Activated CD8-positive, alpha-beta memory T cell treated with anti-CD3 and anti-CD28 coated beads, Interleukin-2, amount 10 ng/mL, durations not matched to agents 7 days and 5 days (primary cell): ENCODE measurements at regions not wholly inside any gene's neighbourhood (a gene's known extent, or its start where the extent isn't known, plus 50 kb on each side); places are given as distances from the start of the nearest gene placed in this dataset.
"Not testable (repeated sequence)": the region's sequence is repeated elsewhere in the genome, so short reads cannot be mapped to it uniquely, and the experiment has no call there.

Experiments
- ATAC-seq: fragments of 150-1000 bp; cut with Tn5 transposase; one replicate; pipeline ENCODE4 v1.10.0; 2021; ENCODE audit warnings: moderate library complexity
- CTCF ChIA-PET: fragments of 350-600 bp; sonication (Branson Sonifier 250); formaldehyde crosslinking; loops from one replicate; lab custom pipeline; 2021; ENCODE audit warnings: antibody characterized with exemption; lab: Charles Lee
- DNase-seq: peaks from one replicate; pipeline ENCODE4 v3.0.0-alpha.2; 2020
- H3K27ac Mint-ChIP-seq: one replicate; pipeline ENCODE4 v1.8.0; 2021; ENCODE audit warnings: mild to moderate bottlenecking, mixed read lengths
- H3K27me3 Mint-ChIP-seq: one replicate; pipeline ENCODE4 v1.8.0; 2021; ENCODE audit warnings: mixed read lengths
- H3K36me3 Mint-ChIP-seq: one replicate; pipeline ENCODE4 v1.8.0; 2021; ENCODE audit warnings: mild to moderate bottlenecking, mixed read lengths
- H3K4me1 Mint-ChIP-seq: one replicate; pipeline ENCODE4 v1.8.0; 2021; ENCODE audit warnings: mixed read lengths
- H3K4me3 Mint-ChIP-seq: one replicate; pipeline ENCODE4 v1.8.0; 2021; ENCODE audit warnings: mild to moderate bottlenecking, moderate library complexity, mixed read lengths
- H3K9me3 Mint-ChIP-seq: one replicate; pipeline ENCODE4 v1.8.0; 2022; ENCODE audit warnings: low read depth, mixed read lengths

GRCh38 chr2:111605798-111606197, 278.2 kb downstream of the ANAPC1 start:
- H3K36me3 Mint-ChIP-seq, H3K27ac Mint-ChIP-seq, H3K4me1 Mint-ChIP-seq, CTCF ChIA-PET, ATAC-seq, H3K9me3 Mint-ChIP-seq, DNase-seq, H3K4me3 Mint-ChIP-seq: not testable (repeated sequence)
- peaks cover 15% of the 10 kb centered on the region for H3K27me3 Mint-ChIP-seq

- H3K4me1 Mint-ChIP-seq, DNase-seq, H3K9me3 Mint-ChIP-seq, ATAC-seq, H3K27ac Mint-ChIP-seq, H3K4me3 Mint-ChIP-seq, CTCF ChIA-PET, H3K36me3 Mint-ChIP-seq: not testable (repeated sequence)
- peaks cover 17% of the 10 kb centered on the region for H3K27me3 Mint-ChIP-seq
These were observed 277.4 kb downstream of the ANAPC1 start for GRCh38 chr2:111606632-111607031.

- H3K27me3 Mint-ChIP-seq, DNase-seq, H3K4me1 Mint-ChIP-seq, H3K4me3 Mint-ChIP-seq, CTCF ChIA-PET, H3K27ac Mint-ChIP-seq, H3K36me3 Mint-ChIP-seq, H3K9me3 Mint-ChIP-seq, ATAC-seq: not testable (repeated sequence)
These were observed 274.7 kb downstream of the ANAPC1 start for GRCh38 chr2:111609146-111609844.

- DNase-seq, H3K4me1 Mint-ChIP-seq, ATAC-seq, H3K27ac Mint-ChIP-seq, H3K36me3 Mint-ChIP-seq, H3K4me3 Mint-ChIP-seq, H3K27me3 Mint-ChIP-seq, H3K9me3 Mint-ChIP-seq, CTCF ChIA-PET: not testable (repeated sequence)
These were observed 274.0 kb downstream of the ANAPC1 start for GRCh38 chr2:111610035-111610434.

- no peak for DNase-seq
- no peak for ATAC-seq
- H3K27ac Mint-ChIP-seq: no peak overlapping the region
- peaks cover 48% of the 10 kb centered on the region for H3K27me3 Mint-ChIP-seq
- no peaks in the 10 kb centered on the region for H3K9me3 Mint-ChIP-seq
- CTCF ChIA-PET: no interaction called here
- H3K4me1 Mint-ChIP-seq: peaks cover 3% of the 10 kb centered on the region
- no peak overlapping the region for H3K4me3 Mint-ChIP-seq
- no peaks in the 10 kb centered on the region for H3K36me3 Mint-ChIP-seq
These were observed 267.3 kb downstream of the ANAPC1 start for GRCh38 chr2:111616651-111617218.

- H3K4me1 Mint-ChIP-seq: peaks cover 3% of the 10 kb centered on the region
- peaks cover 47% of the 10 kb centered on the region for H3K27me3 Mint-ChIP-seq
- no peak for ATAC-seq
- no peaks in the 10 kb centered on the region for H3K36me3 Mint-ChIP-seq
- no peak overlapping the region for H3K27ac Mint-ChIP-seq
- CTCF ChIA-PET: no interaction called here
- DNase-seq: no peak
- no peaks in the 10 kb centered on the region for H3K9me3 Mint-ChIP-seq
- no peak overlapping the region for H3K4me3 Mint-ChIP-seq
These were observed 266.4 kb downstream of the ANAPC1 start for GRCh38 chr2:111617299-111618225.

GRCh38 chr2:111618226-111618977, 265.6 kb downstream of the ANAPC1 start:
- Mint-ChIP-seq H3K9me3 (no peaks in the 10 kb centered on the region), H3K27me3 (peaks cover 49% of the 10 kb centered on the region), H3K27ac (no peak overlapping the region), H3K36me3 (no peaks in the 10 kb centered on the region), H3K4me3 (no peak overlapping the region), H3K4me1 (peaks cover 3% of the 10 kb centered on the region)
- DNase-seq (no peak), ATAC-seq (no peak)
- CTCF ChIA-PET: no interaction called here

- no peak for DNase-seq
- ATAC-seq: no peak
- no peaks in the 10 kb centered on the region for H3K9me3 Mint-ChIP-seq
- H3K4me3 Mint-ChIP-seq: no peak overlapping the region
- H3K36me3 Mint-ChIP-seq: no peaks in the 10 kb centered on the region
- peaks cover 53% of the 10 kb centered on the region for H3K27me3 Mint-ChIP-seq
- H3K27ac Mint-ChIP-seq: no peak overlapping the region
- peaks cover 3% of the 10 kb centered on the region for H3K4me1 Mint-ChIP-seq
- CTCF ChIA-PET: no interaction called here
These were observed 264.8 kb downstream of the ANAPC1 start for GRCh38 chr2:111618978-111619902.

GRCh38 chr2:111620281-111620680, 263.7 kb downstream of the ANAPC1 start:
- Mint-ChIP-seq H3K36me3 (peaks cover 3% of the 10 kb centered on the region), H3K9me3 (no peaks in the 10 kb centered on the region), H3K27me3 (peaks cover 60% of the 10 kb centered on the region), H3K4me3 (no peak overlapping the region), H3K27ac (no peak overlapping the region), H3K4me1 (peaks cover 12% of the 10 kb centered on the region)
- ATAC-seq (no peak), DNase-seq (no peak)
- CTCF ChIA-PET: no interaction called here

- H3K4me3 Mint-ChIP-seq: no peak overlapping the region
- H3K27me3 Mint-ChIP-seq: peaks cover 59% of the 10 kb centered on the region
- H3K27ac Mint-ChIP-seq: no peak overlapping the region
- H3K9me3 Mint-ChIP-seq: peaks cover 2% of the 10 kb centered on the region
- H3K36me3 Mint-ChIP-seq: peaks cover 17% of the 10 kb centered on the region
- H3K4me1 Mint-ChIP-seq: peaks cover 27% of the 10 kb centered on the region
- ATAC-seq (no peak), DNase-seq (no peak)
- CTCF ChIA-PET: no interaction called here
These were observed 261.1 kb downstream of the ANAPC1 start for GRCh38 chr2:111622859-111623258.

- H3K4me3 Mint-ChIP-seq: no peak overlapping the region
- no peak for DNase-seq
- CTCF ChIA-PET: no interaction called here
- no peak overlapping the region for H3K27ac Mint-ChIP-seq
- peaks cover 57% of the 10 kb centered on the region for H3K27me3 Mint-ChIP-seq
- H3K4me1 Mint-ChIP-seq: peaks cover 27% of the 10 kb centered on the region
- no peak for ATAC-seq
- H3K9me3 Mint-ChIP-seq: peaks cover 5% of the 10 kb centered on the region
- peaks cover 17% of the 10 kb centered on the region for H3K36me3 Mint-ChIP-seq
These were observed 260.6 kb downstream of the ANAPC1 start for GRCh38 chr2:111623380-111623779.

GRCh38 chr2:111624411-111625156, 259.4 kb downstream of the ANAPC1 start:
- H3K4me3 Mint-ChIP-seq: no peak overlapping the region

More at GRCh38 chr2:111624411-111625156, 259.4 kb downstream of the ANAPC1 start:
- DNase-seq (no peak), ATAC-seq (no peak)
- Mint-ChIP-seq H3K36me3 (peaks cover 24% of the 10 kb centered on the region), H3K27me3 (peaks cover 59% of the 10 kb centered on the region), H3K9me3 (peaks cover 12% of the 10 kb centered on the region), H3K4me1 (peaks cover 24% of the 10 kb centered on the region), H3K27ac (no peak overlapping the region)
- CTCF ChIA-PET: no interaction called here
